ENCODE measurements at regions not wholly inside any gene's neighbourhood (a gene's known extent, or its start where the extent isn't known, plus 50 kb on each side); places are given as distances from the start of the nearest gene placed in this dataset.
"Not testable (repeated sequence)": the region's sequence is repeated elsewhere in the genome, so short reads cannot be mapped to it uniquely, and the experiment has no call there.

DNA sequence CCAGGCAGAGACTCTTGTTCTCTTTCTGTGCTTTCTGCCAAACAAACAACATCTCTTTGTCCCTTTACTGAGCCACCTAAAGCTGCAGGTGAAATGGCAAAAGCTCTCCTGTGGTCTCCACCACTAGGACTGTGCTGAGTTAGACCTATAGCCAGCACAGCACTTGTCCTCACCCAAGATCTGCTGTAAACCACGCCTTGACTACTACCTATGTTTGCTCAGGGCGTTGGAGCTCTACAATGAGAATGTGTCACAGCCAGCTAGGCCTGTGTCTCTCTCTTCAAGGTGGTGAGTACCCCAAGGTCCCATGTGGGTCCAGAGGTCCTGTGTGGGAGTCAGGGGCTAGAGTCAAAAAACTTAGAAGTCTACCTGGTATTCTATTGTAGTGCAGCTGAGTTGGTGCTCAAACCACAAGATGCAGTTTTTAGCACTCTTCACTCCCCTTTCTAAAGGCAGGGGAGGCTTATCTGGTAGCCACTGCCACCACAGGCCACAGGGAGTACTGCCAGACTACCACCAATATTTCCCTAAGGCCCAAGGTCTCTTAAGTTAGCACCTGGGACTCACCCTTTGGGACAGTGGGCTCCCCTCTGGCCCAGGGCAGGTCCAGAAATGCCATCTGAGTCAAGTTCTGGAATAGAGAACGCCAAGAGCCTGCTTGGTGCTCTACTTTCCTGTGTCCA is 96.8 kb upstream of the RPRM start:
- H3K9me3 ChIP-seq (ENCODE audit: control extremely low read depth in 1 of 5, control insufficient read depth in 4 of 5, insufficient read depth in 2 of 5, low read depth in 1 of 5, low read length in 4 of 5): peaks cover 0 to 3% (median 0%) of the 10 kb centered on the region in 5 experiments
- no peaks in the 10 kb centered on the region for H3K4me1 ChIP-seq (ENCODE audit: control extremely low read depth in 1 of 4, control insufficient read depth in 4 of 4, insufficient read depth in 4 of 4, low read length in 3 of 4)
- no peak overlapping the region for H3K4me3 ChIP-seq (ENCODE audit: control insufficient read depth in 1 of 7, extremely low read depth in 1 of 7, insufficient read depth in 4 of 7, low read depth in 2 of 7, low read length in 6 of 7)
- 97% methylated on average over 3 of the region's 3 CpGs for WGBS (ENCODE audit: insufficient coverage)
- no peak overlapping the region for H3K27ac ChIP-seq (ENCODE audit: insufficient read depth in 1 of 2, low read depth in 1 of 2, low read length in 2 of 2, poor library complexity in 1 of 2, severe bottlenecking in 2 of 2)
- H3K27me3 ChIP-seq (replicated peaks in 2 of 5; ENCODE audit: control insufficient read depth in 4 of 5, insufficient read depth in 5 of 5, low read length in 4 of 5): no peaks in the 10 kb centered on the region
- no peak for DNase-seq
- ChIA-PET POLR2A (no interaction called here), CTCF (no interaction called here)
- no peaks in the 10 kb centered on the region for H3K36me3 ChIP-seq (ENCODE audit: control insufficient read depth in 4 of 4, insufficient read depth in 4 of 4, low read length in 3 of 4)

- no peak overlapping the region for H3K4me3 ChIP-seq (ENCODE audit: control insufficient read depth in 1 of 7, extremely low read depth in 1 of 7, insufficient read depth in 4 of 7, low read depth in 2 of 7, low read length in 6 of 7)
- no peaks in the 10 kb centered on the region for H3K36me3 ChIP-seq (ENCODE audit: control insufficient read depth in 4 of 4, insufficient read depth in 4 of 4, low read length in 3 of 4)
- DNase-seq: no peak
- 69% methylated on average over 2 of the region's 2 CpGs for WGBS (ENCODE audit: insufficient coverage)
- POLR2A ChIA-PET: no interaction called here
- CTCF ChIA-PET: interaction anchor here (0.7 kb wide), 1 partner anchor 26 kb away, joined by 3 read pairs; no protein-coding TSS in a partner anchor
- H3K4me1 ChIP-seq (ENCODE audit: control extremely low read depth in 1 of 4, control insufficient read depth in 4 of 4, insufficient read depth in 4 of 4, low read length in 3 of 4): no peaks in the 10 kb centered on the region
- H3K27ac ChIP-seq (ENCODE audit: insufficient read depth in 1 of 2, low read depth in 1 of 2, low read length in 2 of 2, poor library complexity in 1 of 2, severe bottlenecking in 2 of 2): no peak overlapping the region
- H3K9me3 ChIP-seq (ENCODE audit: control extremely low read depth in 1 of 5, control insufficient read depth in 4 of 5, insufficient read depth in 2 of 5, low read depth in 1 of 5, low read length in 4 of 5): peaks cover 0 to 8% (median 0%) of the 10 kb centered on the region in 5 experiments
- no peaks in the 10 kb centered on the region for H3K27me3 ChIP-seq (replicated peaks in 2 of 5; ENCODE audit: control insufficient read depth in 4 of 5, insufficient read depth in 5 of 5, low read length in 4 of 5)
Observed at GRCh38 chr2:153584244-153584643, 105.7 kb upstream of the RPRM start.

- no peak overlapping the region for H3K27ac ChIP-seq (ENCODE audit: insufficient read depth in 1 of 2, low read depth in 1 of 2, low read length in 2 of 2, poor library complexity in 1 of 2, severe bottlenecking in 2 of 2)
- POLR2A ChIA-PET: no interaction called here
- no peaks in the 10 kb centered on the region for H3K27me3 ChIP-seq (replicated peaks in 2 of 5; ENCODE audit: control insufficient read depth in 4 of 5, insufficient read depth in 5 of 5, low read length in 4 of 5)
- H3K9me3 ChIP-seq (ENCODE audit: control extremely low read depth in 1 of 5, control insufficient read depth in 4 of 5, insufficient read depth in 2 of 5, low read depth in 1 of 5, low read length in 4 of 5): peaks cover 0 to 8% (median 0%) of the 10 kb centered on the region in 5 experiments
- no peak for DNase-seq
- H3K4me3 ChIP-seq (ENCODE audit: control insufficient read depth in 1 of 7, extremely low read depth in 1 of 7, insufficient read depth in 4 of 7, low read depth in 2 of 7, low read length in 6 of 7): no peak overlapping the region
- CTCF ChIA-PET: interaction anchor here (0.8 kb wide), 1 partner anchor 17 kb away, joined by 3 read pairs; no protein-coding TSS in a partner anchor
- H3K4me1 ChIP-seq (ENCODE audit: control extremely low read depth in 1 of 4, control insufficient read depth in 4 of 4, insufficient read depth in 4 of 4, low read length in 3 of 4): no peaks in the 10 kb centered on the region
- H3K36me3 ChIP-seq (ENCODE audit: control insufficient read depth in 4 of 4, insufficient read depth in 4 of 4, low read length in 3 of 4): no peaks in the 10 kb centered on the region
Observed at GRCh38 chr2:153588408-153588807, 109.8 kb upstream of the RPRM start.

DNA sequence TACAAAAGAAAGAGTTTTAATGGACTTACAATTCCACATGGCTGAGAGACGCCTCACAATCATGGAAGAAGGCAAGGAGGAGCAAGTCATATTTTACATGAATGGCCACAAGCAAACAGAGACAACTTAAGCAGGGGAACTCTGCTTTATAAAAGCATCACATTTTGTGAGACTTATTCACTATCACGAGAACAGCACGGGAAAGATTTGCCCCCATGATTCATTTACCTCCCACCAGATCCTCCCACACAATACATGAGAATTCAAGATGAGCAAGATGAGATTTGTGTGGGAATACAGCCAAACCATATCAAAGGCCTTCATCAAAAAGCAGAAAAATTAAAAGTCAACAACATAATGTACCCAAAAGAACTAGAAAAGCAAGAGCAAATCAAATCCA is 111.0 kb upstream of the RPRM start:
- Histone ChIP-seq H3K27ac (ENCODE audit: insufficient read depth in 1 of 2, low read depth in 1 of 2, low read length in 2 of 2, poor library complexity in 1 of 2, severe bottlenecking in 2 of 2) (no peak overlapping the region), H3K27me3 (replicated peaks in 2 of 5; ENCODE audit: control insufficient read depth in 4 of 5, insufficient read depth in 5 of 5, low read length in 4 of 5) (no peaks in the 10 kb centered on the region), H3K9me3 (ENCODE audit: control extremely low read depth in 1 of 5, control insufficient read depth in 4 of 5, insufficient read depth in 2 of 5, low read depth in 1 of 5, low read length in 4 of 5) (peaks cover 0 to 5% (median 0%) of the 10 kb centered on the region in 5 experiments), H3K36me3 (ENCODE audit: control insufficient read depth in 4 of 4, insufficient read depth in 4 of 4, low read length in 3 of 4) (no peaks in the 10 kb centered on the region), H3K4me1 (ENCODE audit: control extremely low read depth in 1 of 4, control insufficient read depth in 4 of 4, insufficient read depth in 4 of 4, low read length in 3 of 4) (no peaks in the 10 kb centered on the region), H3K4me3 (ENCODE audit: control insufficient read depth in 1 of 7, extremely low read depth in 1 of 7, insufficient read depth in 4 of 7, low read depth in 2 of 7, low read length in 6 of 7) (no peak overlapping the region)
- ChIA-PET POLR2A (no interaction called here), CTCF (no interaction called here)
- DNase-seq: no peak
- WGBS (ENCODE audit: insufficient coverage): 14% methylated on average over 1 of the region's 3 CpGs

- POLR2A ChIA-PET: not testable (repeated sequence)
Observed at GRCh38 chr2:153593086-153593485, 114.5 kb upstream of the RPRM start.

DNA sequence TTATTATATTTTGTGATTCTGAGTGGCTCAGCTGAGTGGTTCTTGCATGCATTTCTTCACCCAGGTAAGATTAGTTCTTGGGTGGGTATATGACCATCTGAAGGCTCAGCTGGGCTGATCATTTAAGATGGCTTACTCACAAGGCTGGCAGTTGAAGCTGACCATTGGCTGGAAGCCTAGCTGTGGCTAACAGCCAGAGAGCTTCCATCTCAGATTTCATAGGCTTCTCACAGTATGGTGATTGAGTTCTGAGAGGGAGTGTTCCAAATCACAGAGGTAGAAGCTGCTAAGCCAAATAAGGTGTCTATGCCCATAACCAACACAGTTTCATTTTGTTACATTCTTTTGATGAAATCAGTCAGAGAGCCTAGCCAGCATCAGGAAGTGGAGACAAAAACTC is 117.4 kb upstream of the RPRM start:
- no peak overlapping the region for H3K4me3 ChIP-seq (ENCODE audit: control insufficient read depth in 1 of 7, extremely low read depth in 1 of 7, insufficient read depth in 4 of 7, low read depth in 2 of 7, low read length in 6 of 7)
- H3K4me1 ChIP-seq (ENCODE audit: control extremely low read depth in 1 of 4, control insufficient read depth in 4 of 4, insufficient read depth in 4 of 4, low read length in 3 of 4): no peaks in the 10 kb centered on the region
- H3K27ac ChIP-seq (ENCODE audit: insufficient read depth in 1 of 2, low read depth in 1 of 2, low read length in 2 of 2, poor library complexity in 1 of 2, severe bottlenecking in 2 of 2): no peak overlapping the region
- H3K36me3 ChIP-seq (ENCODE audit: control insufficient read depth in 4 of 4, insufficient read depth in 4 of 4, low read length in 3 of 4): no peaks in the 10 kb centered on the region
- DNase-seq: no peak
- H3K27me3 ChIP-seq (replicated peaks in 2 of 5; ENCODE audit: control insufficient read depth in 4 of 5, insufficient read depth in 5 of 5, low read length in 4 of 5): no peaks in the 10 kb centered on the region
- ChIA-PET POLR2A (no interaction called here), CTCF (no interaction called here)
- no peaks in the 10 kb centered on the region for H3K9me3 ChIP-seq (ENCODE audit: control extremely low read depth in 1 of 5, control insufficient read depth in 4 of 5, insufficient read depth in 2 of 5, low read depth in 1 of 5, low read length in 4 of 5)

More at GRCh38 chr2:153593086-153593485, 114.5 kb upstream of the RPRM start:
- DNase-seq; H3K9me3 ChIP-seq (ENCODE audit: control extremely low read depth in 1 of 5, control insufficient read depth in 4 of 5, insufficient read depth in 2 of 5, low read depth in 1 of 5, low read length in 4 of 5); H3K36me3 ChIP-seq (ENCODE audit: control insufficient read depth in 4 of 4, insufficient read depth in 4 of 4, low read length in 3 of 4); H3K27me3 ChIP-seq (replicated peaks in 2 of 5; ENCODE audit: control insufficient read depth in 4 of 5, insufficient read depth in 5 of 5, low read length in 4 of 5); H3K4me1 ChIP-seq (ENCODE audit: control extremely low read depth in 1 of 4, control insufficient read depth in 4 of 4, insufficient read depth in 4 of 4, low read length in 3 of 4); H3K27ac ChIP-seq (ENCODE audit: insufficient read depth in 1 of 2, low read depth in 1 of 2, low read length in 2 of 2, poor library complexity in 1 of 2, severe bottlenecking in 2 of 2); H3K4me3 ChIP-seq (ENCODE audit: control insufficient read depth in 1 of 7, extremely low read depth in 1 of 7, insufficient read depth in 4 of 7, low read depth in 2 of 7, low read length in 6 of 7); CTCF ChIA-PET: not testable (repeated sequence)
- 100% methylated on average over 4 of the region's 6 CpGs for WGBS (ENCODE audit: insufficient coverage)

DNA sequence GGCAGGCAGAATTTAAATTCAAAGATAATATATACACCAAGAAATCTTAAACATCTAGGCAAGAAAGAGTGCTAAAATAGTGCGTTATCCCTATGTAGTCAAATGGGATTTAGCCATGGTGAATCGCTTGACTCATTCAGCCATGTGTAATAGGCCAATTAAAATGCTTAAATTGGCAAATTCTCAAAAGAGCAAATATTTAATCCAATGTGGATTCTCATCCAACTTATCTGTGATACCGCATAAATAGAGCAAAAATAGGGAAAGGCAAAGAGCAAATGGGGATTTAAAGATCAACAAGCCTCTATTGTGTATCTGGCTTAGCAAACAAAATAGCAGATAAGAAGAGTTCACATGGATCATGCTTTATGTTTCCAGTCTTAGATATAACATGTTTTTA is 123.2 kb upstream of the RPRM start:
- no peak for DNase-seq
- Histone ChIP-seq H3K4me3 (ENCODE audit: control insufficient read depth in 1 of 7, extremely low read depth in 1 of 7, insufficient read depth in 4 of 7, low read depth in 2 of 7, low read length in 6 of 7) (no peak overlapping the region), H3K36me3 (ENCODE audit: control insufficient read depth in 4 of 4, insufficient read depth in 4 of 4, low read length in 3 of 4) (no peaks in the 10 kb centered on the region), H3K27ac (ENCODE audit: insufficient read depth in 1 of 2, low read depth in 1 of 2, low read length in 2 of 2, poor library complexity in 1 of 2, severe bottlenecking in 2 of 2) (no peak overlapping the region), H3K4me1 (ENCODE audit: control extremely low read depth in 1 of 4, control insufficient read depth in 4 of 4, insufficient read depth in 4 of 4, low read length in 3 of 4) (no peaks in the 10 kb centered on the region), H3K27me3 (replicated peaks in 2 of 5; ENCODE audit: control insufficient read depth in 4 of 5, insufficient read depth in 5 of 5, low read length in 4 of 5) (no peaks in the 10 kb centered on the region), H3K9me3 (ENCODE audit: control extremely low read depth in 1 of 5, control insufficient read depth in 4 of 5, insufficient read depth in 2 of 5, low read depth in 1 of 5, low read length in 4 of 5) (peaks cover 0 to 2% (median 0%) of the 10 kb centered on the region in 5 experiments)
- WGBS (ENCODE audit: insufficient coverage): no CpG with 5 or more reads among the region's 3 CpGs
- POLR2A ChIA-PET: no interaction called here
- CTCF ChIA-PET: no interaction called here

Data from common myeloid progenitor, CD34-positive (primary cell).